HPDE6-E6E7 (cell line): ENCODE measurements at regions not wholly inside any gene's neighbourhood (a gene's known extent, or its start where the extent isn't known, plus 50 kb on each side); places are given as distances from the start of the nearest gene placed in this dataset.

Source experiments
- DNase-seq: peaks from one replicate; pipeline ENCODE4 v3.0.0; 2011; ENCODE audit warnings: missing footprints; ENCODE audit errors: extremely low spot score

DNA sequence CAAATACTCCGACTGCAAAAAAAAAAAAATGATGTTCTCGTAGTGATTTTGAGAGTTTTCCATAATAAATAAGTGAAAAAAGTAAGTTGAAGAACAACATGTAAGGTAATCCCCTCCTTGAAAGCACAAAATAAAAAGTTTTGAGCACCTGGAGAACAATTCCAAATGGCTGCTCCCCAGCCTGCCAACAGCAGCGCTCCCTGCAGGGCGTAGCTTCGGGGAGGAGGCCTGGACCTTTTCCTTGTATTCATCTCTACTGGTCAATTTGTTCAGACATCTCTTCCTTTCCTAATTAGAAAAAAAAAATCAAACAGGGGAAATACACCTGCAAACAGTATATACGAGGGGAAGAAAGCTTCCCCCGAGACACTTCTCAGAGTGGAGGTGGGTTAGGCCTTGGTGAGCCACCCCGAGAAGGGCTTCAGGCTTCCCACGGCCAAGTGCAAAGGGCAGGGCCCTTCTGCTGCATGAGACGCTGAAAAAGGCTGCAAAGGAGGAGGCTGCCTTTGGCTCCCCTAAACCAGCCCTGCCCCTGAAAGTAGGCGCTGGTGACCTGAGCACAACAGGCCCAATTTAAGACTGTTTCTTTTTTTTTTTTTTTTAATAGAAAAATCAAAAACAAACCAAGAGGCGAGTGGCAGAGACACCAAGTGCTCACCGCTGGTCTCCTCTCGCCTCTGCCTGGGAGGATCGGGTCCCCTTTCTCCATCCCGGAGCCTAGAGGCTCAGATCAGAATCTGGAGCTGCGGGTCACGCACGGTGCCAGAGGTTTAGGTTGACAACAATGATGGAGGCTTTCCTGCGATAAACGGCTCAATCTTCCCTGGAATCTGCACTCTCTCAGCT is 193.1 kb upstream of the FOXF1 start:
- DNase-seq, result no peak

GRCh38 chr16:86317813-86318650 is 192.3 kb upstream of the FOXF1 start:
- no peak for DNase-seq

- no peak for DNase-seq
Measured at GRCh38 chr16:86319585-86320236, 190.6 kb upstream of the FOXF1 start.

DNA sequence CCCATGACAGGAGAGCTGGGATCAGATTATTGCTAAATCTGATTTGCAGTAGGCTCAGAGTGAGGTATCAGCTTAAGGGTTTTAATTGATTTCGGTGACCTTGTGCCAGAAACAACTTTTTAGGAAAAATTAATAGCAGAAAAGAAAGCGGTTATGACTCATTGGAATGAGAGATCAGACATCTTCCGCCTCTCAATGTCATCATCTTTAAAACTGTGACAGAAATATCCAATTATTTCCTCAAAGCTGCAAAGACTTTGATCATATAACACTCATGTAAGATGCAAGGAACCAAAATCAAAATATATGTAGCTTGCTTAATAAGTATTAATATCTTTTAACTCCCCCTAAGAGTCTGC is 190.1 kb upstream of the FOXF1 start:
- DNase-seq, result no peak

GRCh38 chr16:86321491-86321890 is 188.8 kb upstream of the FOXF1 start:
- no peak for DNase-seq

DNA sequence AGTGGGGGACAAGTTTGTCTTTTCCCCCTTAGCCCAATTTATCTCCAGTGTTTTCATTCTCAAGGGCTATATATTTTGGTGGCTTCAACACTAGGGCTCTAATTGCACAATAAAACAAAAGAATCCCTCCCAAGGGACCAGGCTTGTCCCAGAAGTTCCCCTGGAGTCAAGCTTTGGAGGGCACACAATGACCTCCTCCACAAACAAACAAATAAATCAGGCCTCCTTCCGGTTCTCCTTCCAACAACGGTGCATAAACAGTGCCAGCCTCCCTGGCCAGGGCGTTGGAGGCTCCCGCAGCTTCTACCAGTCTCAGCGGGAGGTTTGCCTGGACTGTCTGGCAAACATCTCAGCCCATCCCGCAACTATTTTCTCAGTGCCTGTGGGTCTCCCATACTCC is 188.0 kb upstream of the FOXF1 start:
- DNase-seq, result no peak

DNA sequence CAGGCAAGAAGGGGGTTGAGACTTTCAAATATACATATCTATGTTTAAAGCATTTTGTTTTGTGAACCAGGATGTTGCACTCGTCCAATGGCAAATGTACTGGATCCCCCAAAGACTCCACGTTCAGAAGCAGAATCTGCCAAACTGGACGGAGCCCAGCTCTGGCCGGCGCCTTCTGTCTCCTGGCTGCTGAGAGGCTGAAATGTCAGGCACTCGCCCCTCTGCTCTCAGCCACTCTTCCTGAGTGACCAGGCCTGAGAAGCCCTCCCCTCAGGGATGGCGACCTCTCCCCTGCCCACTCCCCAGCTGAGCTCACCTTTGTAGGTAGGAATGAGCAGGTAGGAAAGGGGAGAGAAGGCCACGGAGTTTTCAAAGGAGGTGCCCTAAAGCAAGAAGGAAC is 187.5 kb upstream of the FOXF1 start:
- DNase-seq, result no peak

DNA sequence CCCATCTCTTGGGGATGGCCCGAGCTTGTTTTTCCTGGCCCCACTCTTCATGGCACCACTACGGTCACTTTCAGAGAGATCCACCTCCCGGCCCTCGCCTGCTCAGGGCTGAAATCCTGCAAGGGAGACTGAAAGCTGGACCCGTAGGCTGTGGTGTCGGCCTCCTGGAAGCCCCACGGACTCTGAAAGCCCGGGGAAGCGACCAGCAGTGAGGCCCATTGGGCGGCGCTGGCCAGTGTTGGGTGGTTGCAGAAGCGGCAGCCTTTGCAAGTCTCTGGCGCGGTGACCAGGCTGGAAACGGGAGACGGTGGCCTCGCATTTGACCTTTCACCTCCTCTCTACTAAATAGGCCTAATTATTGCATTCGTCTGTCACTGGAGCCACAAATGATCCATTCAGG is 186.0 kb upstream of the FOXF1 start:
- DNase-seq, result no peak

DNA sequence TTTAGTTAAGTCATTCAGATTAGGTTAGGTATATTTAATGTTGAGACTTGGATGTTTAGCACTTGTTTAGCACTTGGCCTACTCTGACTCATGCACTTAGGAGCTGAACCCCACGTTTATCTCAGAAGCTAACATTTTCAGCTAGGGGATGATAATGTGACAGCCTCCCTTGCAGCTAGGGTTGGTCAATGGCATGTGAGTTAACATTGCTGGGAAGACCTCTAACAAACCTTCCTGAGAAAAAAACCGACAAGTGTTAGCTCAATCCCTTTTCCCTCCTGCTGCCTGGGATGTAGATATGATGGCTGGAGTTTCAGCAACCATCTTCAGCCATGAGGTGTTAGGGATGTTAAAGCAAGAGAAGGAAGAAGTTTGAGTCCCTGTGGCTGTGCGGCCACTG is 185.0 kb upstream of the FOXF1 start:
- no peak for DNase-seq

- no peak for DNase-seq
Measured at GRCh38 chr16:86325895-86326294, 184.4 kb upstream of the FOXF1 start.

GRCh38 chr16:86327321-86327720 is 183.0 kb upstream of the FOXF1 start:
- no peak for DNase-seq

DNA sequence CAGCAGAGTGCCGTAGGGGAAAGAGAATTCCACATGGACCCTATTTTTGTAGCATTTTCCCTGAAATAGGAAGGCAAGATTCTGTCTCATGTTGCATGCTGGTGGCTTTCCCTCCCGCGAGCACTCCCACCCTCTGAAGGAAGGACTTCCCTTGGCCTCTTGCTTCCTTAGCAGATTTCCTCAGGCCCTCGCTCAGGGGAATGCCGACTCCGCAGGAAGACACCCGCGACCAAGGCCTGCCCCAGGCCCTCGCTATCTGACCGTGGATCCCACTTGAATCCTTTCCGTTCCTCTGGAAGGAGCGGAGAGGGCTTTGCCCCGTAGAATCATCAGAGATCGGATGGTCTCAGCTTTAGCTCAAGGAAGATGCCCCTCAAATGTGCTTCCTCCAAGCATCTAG is 179.4 kb upstream of the FOXF1 start:
- no peak for DNase-seq

DNA sequence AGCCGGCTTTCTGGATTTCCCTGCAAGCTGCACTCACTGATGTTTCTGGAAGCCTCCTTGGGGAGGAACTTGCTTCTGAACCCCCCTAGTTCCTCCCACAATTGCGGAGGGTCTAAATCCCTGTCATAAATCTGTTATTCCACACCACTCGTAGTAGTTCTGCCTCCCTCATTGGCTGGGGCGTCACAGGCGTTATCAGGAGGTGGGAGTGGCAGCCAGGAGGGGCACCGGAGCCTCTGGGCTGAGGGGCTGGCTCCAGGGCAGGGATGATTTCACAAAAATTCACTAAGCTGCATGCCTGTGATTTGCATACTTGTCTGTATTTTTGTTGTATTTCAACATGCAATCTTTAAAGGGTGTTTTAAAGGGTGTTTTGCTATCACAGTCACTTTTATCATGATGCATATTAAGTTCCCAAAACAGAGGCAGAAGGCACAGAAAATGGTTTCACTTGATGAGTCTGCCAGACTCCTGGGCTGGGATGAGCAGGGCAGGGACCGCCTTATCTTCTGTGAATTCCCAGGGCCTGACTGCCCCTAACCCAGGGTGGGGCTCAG is 176.2 kb upstream of the FOXF1 start:
- no peak for DNase-seq

DNA sequence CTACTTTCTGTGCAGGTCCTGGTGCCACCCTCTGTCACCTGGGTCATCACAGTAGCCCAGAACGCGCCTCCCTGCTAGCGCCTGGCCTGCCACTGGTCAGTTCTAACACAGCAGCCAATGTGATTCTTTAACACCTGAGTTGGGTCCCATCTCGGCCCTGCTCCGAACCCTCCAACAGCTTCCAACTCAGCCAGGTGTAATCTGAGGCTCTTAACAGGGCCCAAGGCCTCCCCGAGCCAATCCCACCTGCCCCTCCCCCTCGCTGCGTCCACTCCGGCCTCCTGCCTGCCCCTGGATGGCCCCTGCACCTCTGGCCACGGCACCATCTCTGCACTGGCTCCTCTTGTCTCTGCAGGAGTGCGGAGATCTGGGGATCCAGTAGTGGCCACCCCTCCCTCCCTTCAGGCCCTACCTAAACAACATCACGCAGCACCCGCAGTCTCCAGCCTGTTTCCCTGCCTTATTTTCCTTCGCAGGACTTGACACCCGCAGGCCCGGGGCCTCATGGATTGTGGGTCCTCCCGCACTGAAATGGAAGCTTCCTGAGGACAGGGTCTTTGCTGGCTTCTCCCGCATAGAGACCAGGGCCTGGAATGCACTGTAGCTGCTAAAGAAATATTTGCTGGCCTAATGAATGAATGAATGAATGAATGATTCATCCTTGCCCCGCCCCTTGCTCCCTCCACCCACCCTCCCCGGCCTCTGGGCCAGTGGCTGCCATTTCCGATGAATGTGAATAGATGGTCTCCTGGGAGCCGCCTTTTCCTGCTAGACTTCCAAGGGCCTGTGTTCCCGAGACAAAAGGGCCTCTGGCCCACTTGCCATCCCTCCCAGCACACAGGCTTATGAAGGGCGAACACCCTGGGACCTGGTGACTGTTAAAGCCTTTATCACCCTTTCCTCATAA is 174.8 kb upstream of the FOXF1 start:
- no peak for DNase-seq

DNA sequence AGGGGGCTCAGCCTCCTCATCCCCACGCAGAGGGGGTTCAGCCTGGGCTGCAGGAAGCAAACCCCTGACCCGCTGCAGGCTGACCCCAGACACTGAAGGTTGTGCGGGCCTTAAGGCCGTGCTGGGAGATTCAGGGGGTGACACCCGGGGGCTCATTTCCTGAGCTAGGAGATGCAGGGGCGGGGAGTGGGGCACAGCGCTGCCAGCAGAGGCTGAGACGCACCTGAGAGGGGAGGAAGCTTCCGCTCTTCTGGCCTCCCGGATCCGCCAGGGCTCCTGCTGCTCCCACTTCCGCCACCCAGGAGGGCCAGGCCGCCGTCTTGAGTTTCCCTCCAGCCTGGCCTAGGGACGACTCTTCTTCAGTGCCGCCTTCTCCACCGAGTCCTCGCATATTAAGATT is 173.2 kb upstream of the FOXF1 start:
- DNase-seq, result no peak

DNA sequence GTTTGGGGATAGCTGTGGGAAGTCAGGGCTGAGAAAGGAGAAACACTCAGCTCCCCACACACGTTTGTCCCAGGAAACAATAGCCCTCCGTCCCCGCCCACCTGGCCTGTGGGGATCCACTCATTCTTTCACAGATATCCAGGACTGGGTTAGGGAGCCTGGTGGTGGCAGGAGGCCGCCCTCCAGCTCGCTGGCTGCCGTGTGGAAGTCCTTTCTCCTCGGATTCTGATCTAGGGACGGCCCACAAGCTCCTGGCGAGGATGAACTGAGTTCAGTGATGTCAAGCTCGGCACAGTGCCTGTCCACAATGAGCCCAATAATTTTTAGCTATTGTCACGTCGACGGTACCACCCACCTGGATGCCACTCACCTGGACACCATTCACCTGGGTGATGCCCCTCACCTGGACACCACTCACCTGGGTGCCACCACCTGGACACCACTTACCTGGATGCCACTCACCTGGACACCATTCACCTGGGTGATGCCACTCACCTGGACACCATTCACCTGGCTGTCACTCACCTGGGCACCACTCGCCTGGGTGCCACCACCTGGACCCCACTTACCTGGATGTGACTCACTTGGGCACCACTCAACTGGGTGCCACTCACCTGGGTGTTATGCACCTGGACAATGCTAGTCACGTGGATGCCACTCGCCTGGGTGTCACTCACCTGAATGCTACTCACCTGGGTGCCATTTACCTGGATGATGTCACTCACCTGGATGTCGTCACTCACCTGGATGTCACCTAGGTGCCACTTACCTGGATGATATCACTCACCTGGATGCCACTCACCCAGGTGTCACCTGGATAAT is 172.5 kb upstream of the FOXF1 start:
- no peak for DNase-seq

DNA sequence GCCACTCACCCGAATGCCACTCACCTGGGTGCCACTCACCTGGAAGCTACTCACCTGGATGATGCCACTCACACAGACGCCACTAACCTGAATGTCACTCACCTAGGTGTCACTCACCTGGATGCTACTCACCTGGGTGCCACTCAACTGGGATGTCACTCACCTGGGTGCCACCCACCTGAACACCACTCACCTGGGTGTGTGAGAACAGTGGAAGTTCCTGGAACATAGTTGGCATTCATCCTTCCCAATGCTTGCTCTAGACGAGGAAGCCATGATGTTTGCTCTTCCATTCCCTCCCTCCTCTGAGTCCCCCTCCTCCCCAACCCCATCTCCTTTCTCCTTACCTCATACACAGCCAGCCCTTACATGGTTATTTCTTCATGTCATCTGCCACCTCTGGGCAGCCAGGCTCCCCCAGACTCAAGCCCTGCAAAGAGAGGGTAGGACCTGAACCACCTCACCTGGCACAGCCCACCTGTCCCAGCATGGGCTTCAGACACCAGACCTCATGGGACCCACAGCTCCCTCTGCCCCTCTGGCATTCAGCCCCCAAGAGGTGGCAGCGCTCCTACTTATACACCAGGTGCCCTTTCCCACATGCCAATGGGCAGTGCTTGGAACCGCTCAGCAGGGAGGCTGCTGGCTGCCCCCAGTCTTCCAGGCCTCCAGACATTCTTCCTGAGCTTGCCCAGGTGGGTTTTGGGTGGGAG is 171.8 kb upstream of the FOXF1 start:
- no peak for DNase-seq

DNA sequence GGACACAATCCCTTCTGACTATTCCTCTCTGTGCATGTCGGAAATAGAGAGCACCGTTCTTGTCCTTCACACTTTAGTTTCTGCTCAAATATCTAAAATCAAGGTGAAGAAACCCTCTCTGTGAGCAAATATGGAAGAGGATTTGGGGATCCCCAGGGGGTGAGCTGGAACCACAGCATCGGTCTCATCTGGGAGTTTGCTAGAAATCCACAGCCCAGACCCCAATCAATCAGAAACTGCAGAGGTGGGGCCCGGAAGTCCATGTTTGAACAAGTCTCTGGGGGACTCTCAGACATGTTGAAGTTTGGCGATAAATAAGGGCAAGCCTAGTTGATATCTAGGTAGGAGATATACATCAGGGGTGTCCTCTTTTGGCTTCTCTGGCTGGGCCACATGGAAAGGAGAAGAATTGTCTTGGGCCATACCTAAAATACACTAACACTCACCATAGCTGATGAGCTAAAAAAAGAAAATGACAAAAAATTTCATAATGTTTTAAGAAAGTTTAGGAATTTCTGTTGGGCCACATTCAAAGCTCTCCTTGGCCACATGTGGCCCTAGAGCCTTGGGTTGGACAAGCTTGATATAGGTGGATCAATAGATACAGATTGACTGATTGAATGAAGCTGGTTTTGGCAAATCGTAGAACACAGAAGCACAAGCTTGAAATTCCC is 168.0 kb upstream of the FOXF1 start:
- DNase-seq, result no peak
